Activated CD8-positive, alpha-beta T cell treated with anti-CD3 and anti-CD28 coated beads, Interleukin-2, amount 10 ng/mL, durations not matched to agents 7 days and 5 days (primary cell): ENCODE measurements at regions not wholly inside any gene's neighbourhood (a gene's known extent, or its start where the extent isn't known, plus 50 kb on each side); places are given as distances from the start of the nearest gene placed in this dataset.

Experiments
- ATAC-seq: fragments of 150-1000 bp; cut with Tn5 transposase; one replicate; pipeline ENCODE4 v1.10.0; 2021; ENCODE audit warnings: moderate library complexity
- CTCF ChIA-PET: fragments of 350-600 bp; sonication (Branson Sonifier 250); formaldehyde crosslinking; loops from one replicate; lab custom pipeline; 2021; ENCODE audit warnings: antibody characterized with exemption; lab: Charles Lee
- POLR2A ChIA-PET: fragments of 350-600 bp; sonication (Branson Sonifier 250); formaldehyde crosslinking; loops from one replicate; lab custom pipeline; 2021; ENCODE audit warnings: antibody characterized with exemption; lab: Charles Lee
- DNase-seq: peaks from one replicate; pipeline ENCODE4 v3.0.0-alpha.2; 2020
- H3K27ac Mint-ChIP-seq: one replicate; pipeline ENCODE4 v1.8.0; 2021; ENCODE audit warnings: mild to moderate bottlenecking, mixed read lengths
- H3K27me3 Mint-ChIP-seq: one replicate; pipeline ENCODE4 v1.8.0; 2021; ENCODE audit warnings: low read depth, mixed read lengths
- H3K36me3 Mint-ChIP-seq: one replicate; pipeline ENCODE4 v1.8.0; 2021; ENCODE audit warnings: low read depth, mixed read lengths
- H3K4me1 Mint-ChIP-seq: one replicate; pipeline ENCODE4 v1.8.0; 2021; ENCODE audit warnings: low read depth, mixed read lengths
- H3K4me3 Mint-ChIP-seq: one replicate; pipeline ENCODE4 v1.8.0; 2021; ENCODE audit warnings: mild to moderate bottlenecking, mixed read lengths
- H3K9me3 Mint-ChIP-seq: one replicate; pipeline ENCODE4 v1.8.0; 2022; ENCODE audit warnings: mixed read lengths; ENCODE audit not compliant: insufficient read depth

DNA sequence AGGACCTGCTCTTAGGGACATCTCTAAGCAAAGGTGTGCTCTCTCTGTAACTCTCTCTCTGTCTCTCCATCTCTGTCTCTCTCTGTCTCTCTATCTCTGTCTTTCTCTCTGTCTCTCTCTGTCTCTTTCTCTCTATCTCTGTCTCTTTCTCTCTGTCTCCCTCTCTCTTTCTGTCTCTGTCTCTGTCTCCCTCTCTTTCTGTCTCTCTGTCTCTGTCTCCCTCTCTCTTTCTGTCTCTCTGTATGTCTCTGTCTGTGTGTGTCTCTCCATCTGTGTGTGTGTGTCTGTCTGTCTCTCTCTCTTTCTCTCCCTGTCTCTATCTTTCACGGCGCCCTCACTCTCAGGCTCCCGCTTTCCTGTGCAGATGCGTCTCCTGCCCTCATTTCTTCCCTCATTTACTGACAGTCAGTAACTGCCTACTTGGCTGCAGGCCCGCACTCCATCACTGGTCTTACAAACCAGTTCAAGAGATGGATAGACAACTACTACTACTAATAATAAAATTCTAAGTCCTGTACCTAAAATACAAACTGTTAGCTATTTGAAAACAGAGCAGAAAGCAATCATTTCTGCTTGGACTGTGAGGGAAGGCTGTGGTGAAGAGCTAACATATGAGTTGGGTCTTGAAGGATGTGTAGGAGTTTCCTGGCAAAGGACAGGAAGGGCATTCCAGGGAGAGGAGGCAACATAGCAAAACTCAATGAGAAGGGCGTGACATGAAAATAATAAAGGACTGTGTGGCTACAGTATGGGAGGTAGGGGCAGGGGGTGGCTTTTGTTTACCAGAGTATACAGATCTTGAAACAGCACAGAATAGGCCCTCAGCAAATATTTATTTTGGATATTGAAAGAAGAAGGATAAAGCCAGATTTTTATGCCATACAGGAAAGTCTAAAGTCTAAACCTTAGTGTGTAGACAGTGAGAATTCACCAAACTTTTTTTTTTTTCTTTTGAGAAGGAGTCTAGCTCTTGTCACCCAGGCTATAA, 67.8 kb upstream of the TAB2 start:
- DNase-seq (no peak), ATAC-seq (no peak)
- H3K36me3 Mint-ChIP-seq = peaks cover 6% of the 10 kb centered on the region
- no peaks in the 10 kb centered on the region for H3K9me3 Mint-ChIP-seq
- ChIA-PET POLR2A (interaction anchor here (0.6 kb wide), 1 partner anchor 17 kb away, joined by 3 read pairs; no protein-coding TSS in a partner anchor), CTCF (no interaction called here)
- peak overlapping the region; percentile 1 for H3K4me3 Mint-ChIP-seq
- H3K27ac Mint-ChIP-seq = peak overlapping the region; percentile 47
- peaks cover 34% of the 10 kb centered on the region for H3K4me1 Mint-ChIP-seq
- no peaks in the 10 kb centered on the region for H3K27me3 Mint-ChIP-seq

GRCh38 chr6:149250951-149251350, 66.6 kb upstream of the TAB2 start:
- Mint-ChIP-seq H3K27me3 (no peaks in the 10 kb centered on the region), H3K27ac (no peak overlapping the region), H3K36me3 (peaks cover 6% of the 10 kb centered on the region), H3K4me1 (peaks cover 36% of the 10 kb centered on the region), H3K9me3 (no peaks in the 10 kb centered on the region), H3K4me3 (no peak overlapping the region)
- no peak for DNase-seq
- ChIA-PET POLR2A (interaction anchor here (0.6 to 1.2 kb wide), 2 partner anchors 18 to 66 kb away, joined by 3 read pairs; no protein-coding TSS in a partner anchor), CTCF (interaction anchor here (1.4 kb wide), 1 partner anchor 21 kb away, joined by 3 read pairs; no protein-coding TSS in a partner anchor)
- ATAC-seq = no peak

GRCh38 chr6:149252622-149253021, 64.9 kb upstream of the TAB2 start:
- Mint-ChIP-seq H3K4me1 (peaks cover 27% of the 10 kb centered on the region), H3K27me3 (no peaks in the 10 kb centered on the region), H3K27ac (no peak overlapping the region), H3K4me3 (no peak overlapping the region), H3K36me3 (peaks cover 6% of the 10 kb centered on the region), H3K9me3 (no peaks in the 10 kb centered on the region)
- ChIA-PET CTCF (no interaction called here), POLR2A (no interaction called here)
- no peak for ATAC-seq
- DNase-seq = no peak

GRCh38 chr6:149254253-149254652, 63.3 kb upstream of the TAB2 start:
- ChIA-PET POLR2A (interaction anchor here (0.6 to 1.0 kb wide), 2 partner anchors 10 to 62 kb away, joined by 3 to 6 read pairs; no protein-coding TSS in a partner anchor), CTCF (interaction anchor here (1.3 to 2.0 kb wide), 2 partner anchors 27 to 178 kb away, joined by 3 to 5 read pairs; no protein-coding TSS in a partner anchor)
- H3K4me1 Mint-ChIP-seq = peaks cover 20% of the 10 kb centered on the region
- H3K27ac Mint-ChIP-seq = no peak overlapping the region
- no peak for ATAC-seq
- no peak overlapping the region for H3K4me3 Mint-ChIP-seq
- DNase-seq = no peak
- peaks cover 6% of the 10 kb centered on the region for H3K36me3 Mint-ChIP-seq
- no peaks in the 10 kb centered on the region for H3K9me3 Mint-ChIP-seq
- no peaks in the 10 kb centered on the region for H3K27me3 Mint-ChIP-seq

DNA sequence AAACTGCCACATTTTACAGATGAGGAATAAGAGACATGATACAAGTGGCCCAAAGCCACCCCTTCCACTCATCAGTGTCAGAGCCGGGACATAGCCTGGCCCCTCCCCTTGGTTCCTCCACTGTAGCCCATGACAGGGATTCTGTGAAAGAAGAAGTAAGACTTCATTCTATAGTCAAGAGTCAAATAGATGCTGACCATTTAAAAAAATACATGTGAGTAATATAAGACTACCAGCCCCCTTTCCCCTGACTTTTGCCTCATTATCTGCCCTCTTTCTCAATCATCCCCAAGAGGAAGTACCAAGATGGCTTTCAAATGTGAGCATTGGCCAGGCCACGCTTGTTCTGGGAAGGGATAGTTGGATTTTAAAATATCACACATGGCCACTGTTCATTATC, 57.8 kb upstream of the TAB2 start:
- H3K4me3 Mint-ChIP-seq = no peak overlapping the region
- no peak for DNase-seq
- H3K27ac Mint-ChIP-seq = no peak overlapping the region
- H3K9me3 Mint-ChIP-seq = no peaks in the 10 kb centered on the region
- ChIA-PET CTCF (no interaction called here), POLR2A (no interaction called here)
- no peaks in the 10 kb centered on the region for H3K27me3 Mint-ChIP-seq
- H3K4me1 Mint-ChIP-seq = peaks cover 42% of the 10 kb centered on the region
- no peak for ATAC-seq
- no peaks in the 10 kb centered on the region for H3K36me3 Mint-ChIP-seq

DNA sequence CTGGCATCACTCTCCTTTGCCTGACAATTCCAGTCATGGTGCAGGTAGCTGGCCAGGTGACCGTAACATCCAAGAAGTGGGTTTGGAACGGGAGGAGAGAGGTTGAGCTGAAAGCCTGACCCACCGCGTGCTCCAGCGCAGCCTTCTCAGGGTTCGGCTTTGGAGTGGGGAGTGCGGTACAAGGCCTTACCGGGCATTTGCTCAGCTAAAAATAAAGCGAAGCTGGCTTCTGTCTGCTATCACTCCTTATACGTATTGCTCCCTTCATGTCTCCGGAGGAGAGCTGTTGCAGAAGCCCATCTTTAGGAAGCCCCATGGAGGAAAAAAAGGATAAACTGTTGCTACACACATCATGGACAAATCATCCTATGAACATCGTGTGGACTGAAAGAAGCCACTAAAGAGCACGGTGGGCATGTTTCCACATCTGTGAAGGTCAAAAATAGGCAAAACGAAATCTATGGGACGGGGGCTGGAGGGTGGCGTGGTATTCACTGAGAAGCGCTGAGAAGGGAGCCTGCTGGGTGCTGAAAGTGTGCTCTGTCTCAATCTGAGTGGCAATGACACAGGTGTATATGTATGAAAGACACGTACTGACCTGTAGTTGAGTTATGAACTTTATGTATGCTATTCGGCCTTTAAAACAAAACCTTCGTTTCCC, 57.2 kb upstream of the TAB2 start:
- H3K9me3 Mint-ChIP-seq = no peaks in the 10 kb centered on the region
- H3K4me1 Mint-ChIP-seq = peaks cover 42% of the 10 kb centered on the region
- H3K27me3 Mint-ChIP-seq = no peaks in the 10 kb centered on the region
- no peaks in the 10 kb centered on the region for H3K36me3 Mint-ChIP-seq
- ATAC-seq (no peak), DNase-seq (no peak)
- ChIA-PET CTCF (interaction anchor here (1.4 to 1.9 kb wide), 2 partner anchors 11 to 19 kb away, joined by 6 to 7 read pairs; no protein-coding TSS in a partner anchor), POLR2A (interaction anchor here (1.4 kb wide), 1 partner anchor 11 kb away, joined by 6 read pairs; no protein-coding TSS in a partner anchor)
- H3K4me3 Mint-ChIP-seq = no peak overlapping the region
- H3K27ac Mint-ChIP-seq = no peak overlapping the region

- no peaks in the 10 kb centered on the region for H3K9me3 Mint-ChIP-seq
- POLR2A ChIA-PET = interaction anchor here (1.1 to 1.4 kb wide), 2 partner anchors 10 to 55 kb away, joined by 6 read pairs; partner anchors contain the start of gene TAB2
These were observed 56.0 kb upstream of the TAB2 start for GRCh38 chr6:149261364-149262040.

GRCh38 chr6:149263321-149263720, 54.2 kb upstream of the TAB2 start:
- H3K4me3 Mint-ChIP-seq = no peak overlapping the region
- ATAC-seq (no peak), DNase-seq (no peak)
- no peaks in the 10 kb centered on the region for H3K36me3 Mint-ChIP-seq
- H3K27ac Mint-ChIP-seq = no peak overlapping the region
- no peaks in the 10 kb centered on the region for H3K27me3 Mint-ChIP-seq
- no peaks in the 10 kb centered on the region for H3K9me3 Mint-ChIP-seq
- peaks cover 58% of the 10 kb centered on the region for H3K4me1 Mint-ChIP-seq
- ChIA-PET CTCF (no interaction called here), POLR2A (no interaction called here)

More at GRCh38 chr6:149261364-149262040, 56.0 kb upstream of the TAB2 start:
- Mint-ChIP-seq H3K27ac (peak overlapping the region; percentile 74), H3K36me3 (no peaks in the 10 kb centered on the region), H3K4me1 (peaks cover 52% of the 10 kb centered on the region), H3K27me3 (no peaks in the 10 kb centered on the region), H3K4me3 (peak overlapping the region; percentile 34)
- DNase-seq = no peak
- peak; percentile 57 for ATAC-seq
- CTCF ChIA-PET = interaction anchor here (0.7 to 1.9 kb wide), 6 partner anchors 10 to 43 kb away, joined by 3 to 7 read pairs (median 4); no protein-coding TSS in a partner anchor

- H3K27ac Mint-ChIP-seq = peak overlapping the region; percentile 32
- no peaks in the 10 kb centered on the region for H3K27me3 Mint-ChIP-seq
- DNase-seq (peak; percentile 66), ATAC-seq (peak; percentile 90)
- no peak overlapping the region for H3K4me3 Mint-ChIP-seq
- CTCF ChIA-PET = no interaction called here
- no peaks in the 10 kb centered on the region for H3K36me3 Mint-ChIP-seq
- no peaks in the 10 kb centered on the region for H3K9me3 Mint-ChIP-seq
- H3K4me1 Mint-ChIP-seq = peaks cover 50% of the 10 kb centered on the region
- POLR2A ChIA-PET = interaction anchor here (0.6 to 1.1 kb wide), 2 partner anchors 10 to 53 kb away, joined by 3 to 4 read pairs; partner anchors contain the start of gene TAB2
These were observed 52.9 kb upstream of the TAB2 start for GRCh38 chr6:149264629-149265028.

- CTCF ChIA-PET = interaction anchor here (0.6 kb wide), 1 partner anchor 241 kb away, joined by 3 read pairs; no protein-coding TSS in a partner anchor
- Mint-ChIP-seq H3K4me3 (no peak overlapping the region), H3K36me3 (peaks cover 3% of the 10 kb centered on the region), H3K27ac (no peak overlapping the region), H3K4me1 (peaks cover 47% of the 10 kb centered on the region), H3K9me3 (no peaks in the 10 kb centered on the region), H3K27me3 (no peaks in the 10 kb centered on the region)
- POLR2A ChIA-PET = interaction anchor here (1.1 kb wide), 1 partner anchor 52 kb away, joined by 4 read pairs; the partner anchor contains the start of gene TAB2
- ATAC-seq (no peak), DNase-seq (no peak)
These were observed 51.6 kb upstream of the TAB2 start for GRCh38 chr6:149265945-149266344.

GRCh38 chr6:149266659-149267058, 50.9 kb upstream of the TAB2 start:
- H3K27me3 Mint-ChIP-seq = no peaks in the 10 kb centered on the region
- H3K4me1 Mint-ChIP-seq = peaks cover 47% of the 10 kb centered on the region
- DNase-seq = no peak
- H3K4me3 Mint-ChIP-seq = no peak overlapping the region
- H3K27ac Mint-ChIP-seq = no peak overlapping the region
- H3K9me3 Mint-ChIP-seq = no peaks in the 10 kb centered on the region
- ChIA-PET CTCF (interaction anchor here (1.2 kb wide), 1 partner anchor 9 kb away, joined by 6 read pairs; no protein-coding TSS in a partner anchor), POLR2A (no interaction called here)
- peaks cover 7% of the 10 kb centered on the region for H3K36me3 Mint-ChIP-seq
- ATAC-seq = no peak
